Lower leg skin (tissue), 4 donors: ENCODE measurements at regions not wholly inside any gene's neighbourhood (a gene's known extent, or its start where the extent isn't known, plus 50 kb on each side); places are given as distances from the start of the nearest gene placed in this dataset.

Experiments used
- DNase-seq, 2 donors: peaks; one replicate each; pipeline ENCODE4 v3.0.0-alpha.2; 2019; ENCODE audit warnings: low spot score in 2 of 2
- H3K4me3 ChIP-seq: fragments of 200-600 bp; sonication (generic); 2 replicates; pipeline ENCODE4 v1.5.1; 2017; ENCODE audit warnings: mild to moderate bottlenecking, low read depth; ENCODE audit not compliant: poor library complexity, severe bottlenecking
- POLR2A ChIP-seq, 2 donors: fragments of 450-650 bp; IDR thresholded peaks; one replicate each; pipeline ENCODE4 v1.6.1; 2016 to 2017; ENCODE audit warnings: antibody characterized with exemption in 2 of 2, mild to moderate bottlenecking in 1 of 2, moderate library complexity in 1 of 2
- WGBS, 2 donors: methylation state at CpG; one replicate each; pipeline ENCODE4 v1.1.5; 2018; 5-methylcytosine and 5-hydroxymethylcytosine counted together
- intact Hi-C: fragments of 100-400 bp; cut with DNase I; formaldehyde crosslinking; loops from one replicate; pipeline ENCODE4 v1.15.0; 2023; ENCODE audit warnings: low total_unique reads
- TF ChIP-seq, protein P1 (sequence below), 3 donors: fragments of 450-650 bp; IDR thresholded peaks; one replicate each; pipeline ENCODE4 v1.5.1; 2016; ENCODE audit warnings: antibody characterized with exemption in 3 of 3, mild to moderate bottlenecking in 3 of 3, moderate library complexity in 2 of 3

GRCh38 chr2:145207884-145208283 lies 688.0 kb upstream of the ZEB2 start:
- H3K4me3 ChIP-seq = no peak overlapping the region
- no peak for DNase-seq
- 71 to 75% methylated on average over 1 of the region's 1 CpG for WGBS, 2 donors
- TF ChIP-seq, protein P1, sequence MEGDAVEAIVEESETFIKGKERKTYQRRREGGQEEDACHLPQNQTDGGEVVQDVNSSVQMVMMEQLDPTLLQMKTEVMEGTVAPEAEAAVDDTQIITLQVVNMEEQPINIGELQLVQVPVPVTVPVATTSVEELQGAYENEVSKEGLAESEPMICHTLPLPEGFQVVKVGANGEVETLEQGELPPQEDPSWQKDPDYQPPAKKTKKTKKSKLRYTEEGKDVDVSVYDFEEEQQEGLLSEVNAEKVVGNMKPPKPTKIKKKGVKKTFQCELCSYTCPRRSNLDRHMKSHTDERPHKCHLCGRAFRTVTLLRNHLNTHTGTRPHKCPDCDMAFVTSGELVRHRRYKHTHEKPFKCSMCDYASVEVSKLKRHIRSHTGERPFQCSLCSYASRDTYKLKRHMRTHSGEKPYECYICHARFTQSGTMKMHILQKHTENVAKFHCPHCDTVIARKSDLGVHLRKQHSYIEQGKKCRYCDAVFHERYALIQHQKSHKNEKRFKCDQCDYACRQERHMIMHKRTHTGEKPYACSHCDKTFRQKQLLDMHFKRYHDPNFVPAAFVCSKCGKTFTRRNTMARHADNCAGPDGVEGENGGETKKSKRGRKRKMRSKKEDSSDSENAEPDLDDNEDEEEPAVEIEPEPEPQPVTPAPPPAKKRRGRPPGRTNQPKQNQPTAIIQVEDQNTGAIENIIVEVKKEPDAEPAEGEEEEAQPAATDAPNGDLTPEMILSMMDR (IDR thresholded peaks at IDR 0.05) = no peak
- no peak for TF ChIP-seq POLR2A (IDR thresholded peaks at IDR 0.05)
- intact Hi-C loops = no loop called here

GRCh38 chr2:145206496-145207281 lies 686.8 kb upstream of the ZEB2 start:
- intact Hi-C loops = no loop called here
- WGBS, 2 donors = 89 to 95% methylated on average over 4 of the region's 4 CpGs
- no peak for DNase-seq

GRCh38 chr2:145203891-145204290 lies 684.0 kb upstream of the ZEB2 start:
- TF ChIP-seq POLR2A (IDR thresholded peaks at IDR 0.05) = no peak
- TF ChIP-seq, protein P1 (IDR thresholded peaks at IDR 0.05) = no peak
- H3K4me3 ChIP-seq = no peak overlapping the region
- no peak for DNase-seq
- WGBS, 2 donors = 85 to 91% methylated on average over 2 of the region's 2 CpGs
- intact Hi-C loops = no loop called here

More at GRCh38 chr2:145206496-145207281, 686.8 kb upstream of the ZEB2 start:
- TF ChIP-seq, protein P1 (IDR thresholded peaks at IDR 0.05) = no peak
- TF ChIP-seq POLR2A (IDR thresholded peaks at IDR 0.05) = no peak
- no peak overlapping the region for H3K4me3 ChIP-seq

DNA sequence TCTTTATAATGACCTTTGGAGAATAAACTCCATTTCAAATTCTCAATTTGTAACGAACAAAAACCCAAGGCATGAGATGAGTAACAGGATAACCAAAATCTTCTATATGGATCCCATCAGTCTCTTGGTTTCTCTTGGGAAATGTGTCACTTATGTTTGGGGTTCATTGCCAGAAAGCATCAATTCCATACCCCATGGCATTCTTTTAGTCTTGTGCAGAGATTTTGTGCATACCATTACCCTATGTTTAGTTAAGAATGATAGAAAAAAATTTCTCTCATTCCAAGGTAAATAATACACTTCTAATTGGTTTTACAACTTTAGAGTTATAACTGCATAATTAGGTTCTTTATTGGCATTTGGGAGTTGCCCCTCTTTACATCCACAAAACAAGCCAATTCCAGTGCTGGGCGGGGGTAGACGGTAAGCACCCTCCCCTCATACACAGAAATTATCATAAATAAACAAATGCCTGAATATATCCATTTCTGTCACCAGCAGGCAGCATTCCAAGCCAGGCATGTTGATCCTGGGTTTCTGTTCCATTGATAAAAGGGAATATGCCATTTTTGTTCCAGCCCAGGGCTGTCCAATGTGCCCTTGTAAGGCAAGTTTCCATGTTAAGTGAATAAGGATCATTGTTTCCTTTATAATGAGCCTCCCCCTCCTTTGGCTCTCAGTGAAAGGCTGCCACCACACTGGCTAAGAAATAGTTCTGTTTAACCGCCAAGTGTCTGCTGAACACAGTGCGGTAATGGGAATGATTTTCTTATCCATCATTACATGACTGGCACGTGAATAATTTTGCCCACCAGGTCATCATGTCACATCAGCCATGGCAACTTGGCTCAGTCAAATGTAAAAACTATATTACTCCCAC lies 680.1 kb upstream of the ZEB2 start:
- WGBS, 2 donors = 78 to 80% methylated on average over 6 of the region's 6 CpGs
- intact Hi-C loops = no loop called here
- DNase-seq = no peak
- TF ChIP-seq POLR2A (IDR thresholded peaks at IDR 0.05) = no peak
- TF ChIP-seq, protein P1 (IDR thresholded peaks at IDR 0.05) = no peak
- H3K4me3 ChIP-seq = no peak overlapping the region

DNA sequence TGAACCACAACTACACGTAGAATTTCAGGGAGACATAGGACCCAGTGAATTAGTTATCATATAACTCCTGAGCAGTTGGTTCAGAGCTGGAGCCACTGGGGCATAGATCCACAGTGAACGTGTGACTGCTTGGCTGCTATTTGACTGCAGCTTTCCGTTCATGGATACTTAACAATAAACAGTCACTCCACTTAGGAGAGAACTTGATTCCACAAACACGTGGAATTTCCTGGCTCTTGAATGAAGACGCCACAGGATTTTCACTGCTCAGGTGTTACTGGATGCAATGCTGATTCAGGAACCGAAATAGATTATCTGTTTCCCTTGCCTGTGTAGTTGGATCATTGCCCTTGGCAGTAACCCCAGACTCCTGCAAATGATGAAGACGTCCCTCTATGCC lies 679.1 kb upstream of the ZEB2 start:
- no peak for DNase-seq
- intact Hi-C loops = no loop called here
- H3K4me3 ChIP-seq = no peak overlapping the region
- TF ChIP-seq, protein P1 (IDR thresholded peaks at IDR 0.05) = no peak
- TF ChIP-seq POLR2A (IDR thresholded peaks at IDR 0.05) = no peak
- WGBS, 2 donors = 43 to 45% methylated on average over 7 of the region's 7 CpGs
